ENCODE measurements at regions not wholly inside any gene's neighbourhood (a gene's known extent, or its start where the extent isn't known, plus 50 kb on each side); places are given as distances from the start of the nearest gene placed in this dataset.
"Not testable (repeated sequence)": the region's sequence is repeated elsewhere in the genome, so short reads cannot be mapped to it uniquely, and the experiment has no call there.

DNA sequence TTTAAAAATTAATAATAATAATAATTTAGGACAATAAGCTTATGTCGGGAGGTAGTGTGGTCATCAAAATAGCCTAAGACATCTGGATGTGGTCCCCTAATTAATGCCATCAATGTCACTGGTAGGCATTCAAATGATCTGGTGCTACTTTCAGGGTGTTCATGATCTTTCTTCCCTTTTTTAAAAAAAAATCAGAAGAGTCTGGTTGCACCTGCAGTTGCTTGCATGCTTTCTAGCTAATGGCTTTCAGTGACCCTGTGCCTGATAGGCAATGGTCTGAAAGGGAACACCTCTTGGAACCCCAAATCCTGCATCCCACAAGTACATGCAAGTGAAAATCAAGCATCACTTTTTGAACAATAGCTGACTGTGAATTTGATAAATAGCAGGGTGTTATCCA lies 64.1 kb upstream of the KBTBD8 start:
- Mint-ChIP-seq H3K4me3 (no peak overlapping the region), H3K36me3 (no peaks in the 10 kb centered on the region), H3K9me3 (no peaks in the 10 kb centered on the region), H3K27ac (no peak overlapping the region), H3K27me3 (peaks cover 8% of the 10 kb centered on the region), H3K4me1 (peaks cover 0 to 2% (median 0%) of the 10 kb centered on the region in 3 donors)

- H3K27me3 Mint-ChIP-seq, result peaks cover 8% of the 10 kb centered on the region
- no peaks in the 10 kb centered on the region for H3K9me3 Mint-ChIP-seq
- H3K4me3 Mint-ChIP-seq, result no peak overlapping the region
- no peaks in the 10 kb centered on the region for H3K36me3 Mint-ChIP-seq
- H3K27ac Mint-ChIP-seq, result no peak overlapping the region
- H3K4me1 Mint-ChIP-seq, result peaks cover 0 to 2% (median 0%) of the 10 kb centered on the region in 3 donors
Measured at GRCh38 chr3:66934725-66935124, 63.4 kb upstream of the KBTBD8 start.

GRCh38 chr3:66937041-66937440 lies 61.1 kb upstream of the KBTBD8 start:
- H3K4me3 Mint-ChIP-seq, H3K36me3 Mint-ChIP-seq, H3K4me1 Mint-ChIP-seq: not testable (repeated sequence)

GRCh38 chr3:66938338-66938963 lies 59.7 kb upstream of the KBTBD8 start:
- H3K27me3 Mint-ChIP-seq, result peaks cover 8% of the 10 kb centered on the region
- H3K4me3 Mint-ChIP-seq, result no peak overlapping the region
- H3K4me1 Mint-ChIP-seq, result peaks cover 0 to 2% (median 0%) of the 10 kb centered on the region in 3 donors
- peaks cover 0 to under 1% (median 0%) of the 10 kb centered on the region in 3 donors for H3K9me3 Mint-ChIP-seq
- H3K27ac Mint-ChIP-seq, result no peak overlapping the region
- no peaks in the 10 kb centered on the region for H3K36me3 Mint-ChIP-seq

More at GRCh38 chr3:66937041-66937440, 61.1 kb upstream of the KBTBD8 start:
- not testable (repeated sequence) for H3K27ac Mint-ChIP-seq, H3K9me3 Mint-ChIP-seq, H3K27me3 Mint-ChIP-seq

DNA sequence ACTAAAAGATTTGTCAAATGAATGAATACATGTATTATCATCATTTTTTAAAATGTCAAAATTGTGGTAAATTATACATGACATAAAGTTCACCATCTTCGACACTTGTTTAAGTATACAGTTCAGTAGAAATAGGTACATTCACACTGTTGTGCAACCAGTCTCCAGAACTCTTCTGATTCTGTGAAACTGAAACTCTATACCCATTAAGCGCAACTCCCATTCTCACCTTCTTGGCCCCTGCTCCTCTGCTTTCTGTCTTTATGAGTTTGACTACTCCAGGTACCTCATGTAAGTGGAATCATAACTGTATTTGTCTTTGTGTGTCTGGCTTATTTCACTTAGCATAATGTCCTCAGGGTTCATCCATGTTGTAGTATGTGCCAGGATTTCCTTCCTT lies 50.1 kb upstream of the KBTBD8 start:
- H3K27me3 Mint-ChIP-seq, result no peaks in the 10 kb centered on the region
- H3K9me3 Mint-ChIP-seq, result peaks cover 0 to 1% (median 0%) of the 10 kb centered on the region in 3 donors
- no peaks in the 10 kb centered on the region for H3K36me3 Mint-ChIP-seq
- no peak overlapping the region for H3K4me3 Mint-ChIP-seq
- H3K27ac Mint-ChIP-seq, result no peak overlapping the region
- H3K4me1 Mint-ChIP-seq, result peaks cover 0 to 1% (median 0%) of the 10 kb centered on the region in 3 donors
